GM19438 (cell line): ENCODE measurements at regions not wholly inside any gene's neighbourhood (a gene's known extent, or its start where the extent isn't known, plus 50 kb on each side); places are given as distances from the start of the nearest gene placed in this dataset.

Experiments
- ATAC-seq: cut with Tn5 transposase; IDR thresholded peaks from one replicate; pipeline ENCODE4 v1.9.1; 2021; ENCODE audit warnings: low read depth; ENCODE audit not compliant: unreplicated experiment

- no peak for ATAC-seq
These were observed 485.6 kb downstream of the ZSWIM6 start for GRCh38 chr5:61817472-61818326.

- no peak for ATAC-seq
These were observed 485.2 kb upstream of the KIF2A start for GRCh38 chr5:61820836-61821235.

DNA sequence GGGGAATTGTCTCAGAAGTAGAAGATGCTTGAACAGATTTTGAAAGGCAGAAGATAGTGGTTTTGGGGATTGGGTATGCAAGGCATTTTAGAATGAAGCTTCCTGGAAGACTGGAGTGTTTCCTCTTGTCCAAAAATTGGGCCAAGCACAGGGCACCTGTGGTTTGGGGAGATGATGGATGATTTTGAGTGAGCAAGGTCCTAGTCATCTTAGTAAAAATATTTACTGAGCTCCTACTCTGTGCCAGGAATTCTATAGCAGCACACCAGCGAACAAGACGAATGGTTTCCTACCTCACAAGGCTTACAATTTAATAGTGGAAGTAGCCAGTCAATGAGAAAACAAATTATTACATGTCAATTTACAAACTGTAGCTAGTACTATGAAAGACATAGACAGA is 484.4 kb upstream of the KIF2A start:
- no peak for ATAC-seq

DNA sequence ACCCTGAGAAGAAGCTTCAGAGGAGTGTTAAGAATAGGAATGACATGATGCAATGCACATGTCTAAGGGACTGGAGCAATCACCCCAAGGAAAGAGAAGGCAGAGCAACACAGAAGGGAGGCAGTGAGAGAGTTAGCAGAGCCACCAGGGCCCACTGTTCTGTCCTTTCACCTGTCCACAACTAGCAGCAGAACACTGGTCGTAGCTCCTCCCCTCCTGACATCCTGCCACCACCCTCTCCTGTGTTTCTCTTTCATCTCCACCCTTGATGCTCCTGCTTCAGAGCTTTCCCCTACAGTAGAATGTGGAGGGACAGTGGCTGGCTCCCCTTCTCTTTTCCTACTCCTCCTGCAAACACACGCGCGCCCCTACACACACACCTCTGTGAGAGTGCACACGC is 483.4 kb upstream of the KIF2A start:
- ATAC-seq: no peak

- ATAC-seq: no peak
These were observed 482.9 kb upstream of the KIF2A start for GRCh38 chr5:61823065-61823464.

DNA sequence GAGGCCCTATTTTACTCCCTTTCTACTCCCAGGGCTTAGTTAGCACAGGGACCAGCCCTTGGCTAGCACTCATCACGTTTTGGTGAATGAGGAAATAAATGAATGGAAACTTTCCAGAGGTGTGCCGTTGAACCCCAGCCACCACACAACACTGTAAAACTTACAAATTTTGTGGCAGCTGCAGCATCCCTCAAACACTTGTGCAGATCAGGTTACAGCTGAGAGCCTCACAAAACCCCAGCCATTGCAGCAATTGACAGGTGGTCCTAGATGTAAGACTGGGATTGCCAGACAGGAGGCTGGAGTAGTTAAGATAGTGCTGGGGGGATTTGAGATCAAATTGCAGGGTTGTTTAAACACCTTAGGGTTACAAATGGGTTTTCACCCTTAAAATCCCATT is 482.2 kb upstream of the KIF2A start:
- ATAC-seq: no peak

DNA sequence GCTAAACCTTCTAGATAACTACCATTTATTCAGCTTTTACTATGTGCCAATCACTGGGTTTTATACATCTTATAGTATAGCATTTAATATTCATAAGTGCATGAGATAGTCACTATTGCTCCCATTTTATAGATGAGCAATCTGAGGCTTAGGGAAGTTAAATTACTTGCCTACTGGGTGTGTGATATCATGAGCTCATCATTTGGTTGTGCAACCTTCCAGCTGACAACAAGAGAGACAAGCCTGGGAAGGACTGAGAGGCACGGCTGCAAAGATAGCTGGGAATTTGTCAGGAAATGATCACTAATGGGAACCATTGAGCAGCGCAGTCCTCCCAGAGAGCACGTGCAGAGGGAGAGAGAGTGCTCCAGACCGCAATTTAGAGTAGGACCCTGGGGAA is 481.6 kb upstream of the KIF2A start:
- ATAC-seq: no peak

DNA sequence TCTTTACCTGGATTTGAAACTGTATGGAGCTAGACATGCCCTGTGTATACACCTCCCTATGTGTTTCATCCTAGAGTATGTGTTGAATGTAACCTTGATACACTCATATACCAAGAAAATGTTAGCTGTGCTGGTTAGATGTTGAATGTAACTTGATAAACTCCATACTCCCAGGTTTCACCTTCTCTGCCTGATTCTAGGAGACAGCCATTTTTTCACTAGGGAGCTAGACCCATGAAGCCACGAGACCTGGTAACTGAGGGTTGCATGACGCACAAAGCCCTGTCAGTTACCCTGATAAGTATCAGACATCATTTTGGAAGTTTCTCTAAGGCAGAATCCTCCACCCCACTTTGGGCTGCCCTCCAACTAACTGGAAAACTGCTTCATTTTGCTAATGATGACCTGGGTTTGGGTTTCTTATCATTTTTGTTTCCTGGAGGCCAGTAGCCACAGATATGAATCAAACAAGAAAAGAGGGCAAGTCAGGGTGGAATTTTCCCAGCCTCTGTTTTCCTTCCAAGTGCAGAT is 478.5 kb upstream of the KIF2A start:
- ATAC-seq: no peak

DNA sequence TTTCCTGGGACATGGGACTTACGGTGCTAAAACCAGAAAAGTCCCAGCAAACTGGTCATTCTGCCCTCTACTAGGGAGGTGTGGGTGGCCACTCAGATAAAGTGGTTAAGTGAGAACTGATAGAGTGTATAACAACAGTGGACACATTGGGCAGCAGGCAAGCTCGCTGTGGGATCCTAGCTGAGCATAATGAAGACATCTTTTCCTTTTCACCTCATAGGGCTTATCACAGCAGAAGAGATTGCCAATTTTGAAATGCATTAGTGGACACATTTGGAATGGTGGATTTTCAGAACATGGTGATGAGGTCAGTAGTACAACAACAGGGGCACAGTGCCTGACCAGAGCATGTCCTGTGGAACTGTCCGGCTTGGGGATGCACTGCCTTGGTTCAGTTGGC is 477.1 kb upstream of the KIF2A start:
- no peak for ATAC-seq

DNA sequence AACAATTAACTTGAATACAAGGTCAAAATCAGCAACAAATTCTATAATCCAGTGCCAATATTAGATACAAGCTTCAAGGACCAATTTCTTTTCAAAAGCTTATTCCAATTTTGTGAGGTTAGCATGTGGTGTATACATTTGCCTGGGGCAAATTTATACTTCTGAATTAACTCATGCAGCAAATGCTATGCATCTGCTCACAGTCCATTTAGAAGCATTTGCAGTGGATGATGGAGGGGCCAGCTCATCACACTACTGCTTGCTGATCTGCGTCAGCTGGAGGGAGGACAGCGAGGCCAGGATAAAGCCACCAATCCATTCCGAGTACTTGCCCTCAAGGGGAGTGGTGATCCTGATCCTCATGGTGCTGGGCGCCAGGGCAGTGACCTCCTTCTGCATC is 474.3 kb upstream of the KIF2A start:
- ATAC-seq: no peak

DNA sequence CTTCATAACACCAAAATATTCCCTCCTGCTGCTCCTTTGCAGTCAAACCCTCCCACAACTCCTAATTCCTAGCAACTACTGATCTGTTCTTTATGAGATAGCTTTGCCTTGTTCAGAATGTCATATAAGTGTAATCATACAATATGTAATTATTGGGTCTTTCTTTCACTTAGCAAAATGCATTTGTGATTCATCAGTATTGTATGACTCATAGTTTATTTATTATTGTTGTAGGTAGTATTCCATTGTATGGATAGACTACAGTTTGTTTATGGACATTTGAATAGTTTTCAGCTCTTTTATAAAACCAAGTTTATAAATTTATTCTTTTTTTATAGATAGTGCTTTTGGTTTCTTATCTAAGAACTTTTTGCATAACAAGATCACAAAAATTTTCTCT is 468.2 kb upstream of the KIF2A start:
- no peak for ATAC-seq

DNA sequence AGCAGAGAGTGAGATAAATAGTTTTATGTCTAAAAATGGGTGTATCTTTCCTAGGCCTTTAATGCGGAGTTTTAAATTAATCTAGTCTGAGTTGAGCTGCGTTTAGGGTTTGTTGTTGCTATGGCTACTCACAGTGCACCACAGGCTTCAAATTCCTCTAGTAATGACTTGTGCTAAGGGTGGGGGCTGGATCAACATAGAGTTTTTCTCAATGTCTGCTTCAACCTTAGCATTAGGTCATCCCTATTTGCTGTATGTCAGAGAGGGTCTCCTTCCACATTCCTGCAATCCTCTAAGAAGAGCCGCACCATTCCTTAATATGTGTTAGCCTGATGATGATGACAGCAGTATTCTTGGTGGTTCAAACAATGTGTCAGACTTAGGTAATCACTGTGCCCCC is 465.6 kb upstream of the KIF2A start:
- ATAC-seq: no peak

GRCh38 chr5:61842840-61843239 is 463.2 kb upstream of the KIF2A start:
- ATAC-seq: no peak

GRCh38 chr5:61850696-61851095 is 455.3 kb upstream of the KIF2A start:
- no peak for ATAC-seq

DNA sequence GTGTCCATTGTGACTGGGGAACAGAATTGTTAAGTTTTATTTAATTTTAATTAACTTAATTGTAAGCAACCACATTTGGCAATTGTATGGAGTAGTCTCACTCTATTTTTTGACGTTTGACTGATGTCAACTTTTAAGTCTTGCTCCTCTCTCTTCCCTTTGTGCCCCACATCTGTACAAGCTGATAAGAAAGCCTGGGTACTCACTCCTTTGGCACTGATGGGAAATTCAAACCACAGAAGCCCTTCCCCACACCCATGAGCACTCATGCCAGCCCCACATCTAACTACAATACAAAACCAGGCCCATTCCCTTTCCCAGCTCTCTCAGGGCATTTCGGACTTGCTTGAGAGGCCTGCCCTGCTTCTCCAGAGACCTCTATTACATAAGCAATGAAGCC is 451.5 kb upstream of the KIF2A start:
- no peak for ATAC-seq

- no peak for ATAC-seq
These were observed 445.0 kb upstream of the KIF2A start for GRCh38 chr5:61860978-61861377.

DNA sequence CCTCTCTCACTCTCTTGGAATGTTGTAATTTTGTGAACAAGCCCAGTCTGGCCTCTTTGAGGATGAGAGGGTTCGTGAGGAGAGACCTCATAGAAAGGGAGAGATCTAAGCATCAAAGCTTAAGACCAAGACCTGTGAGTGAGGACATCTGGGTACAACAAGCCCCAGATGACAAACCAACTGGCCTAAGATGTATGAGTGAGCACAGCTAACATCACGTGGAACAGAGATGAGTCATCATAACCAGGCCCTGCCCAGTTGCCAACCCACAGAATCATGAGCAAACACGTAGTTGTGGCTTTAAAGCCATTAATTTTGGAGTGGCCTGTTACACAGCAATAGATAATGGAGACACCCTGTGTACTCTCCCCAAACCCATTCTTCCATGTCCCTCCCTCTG is 439.1 kb upstream of the KIF2A start:
- peak; percentile 75 for ATAC-seq

- ATAC-seq: no peak
These were observed 436.7 kb upstream of the KIF2A start for GRCh38 chr5:61869333-61869732.

GRCh38 chr5:61878471-61878870 is 427.5 kb upstream of the KIF2A start:
- ATAC-seq: no peak

DNA sequence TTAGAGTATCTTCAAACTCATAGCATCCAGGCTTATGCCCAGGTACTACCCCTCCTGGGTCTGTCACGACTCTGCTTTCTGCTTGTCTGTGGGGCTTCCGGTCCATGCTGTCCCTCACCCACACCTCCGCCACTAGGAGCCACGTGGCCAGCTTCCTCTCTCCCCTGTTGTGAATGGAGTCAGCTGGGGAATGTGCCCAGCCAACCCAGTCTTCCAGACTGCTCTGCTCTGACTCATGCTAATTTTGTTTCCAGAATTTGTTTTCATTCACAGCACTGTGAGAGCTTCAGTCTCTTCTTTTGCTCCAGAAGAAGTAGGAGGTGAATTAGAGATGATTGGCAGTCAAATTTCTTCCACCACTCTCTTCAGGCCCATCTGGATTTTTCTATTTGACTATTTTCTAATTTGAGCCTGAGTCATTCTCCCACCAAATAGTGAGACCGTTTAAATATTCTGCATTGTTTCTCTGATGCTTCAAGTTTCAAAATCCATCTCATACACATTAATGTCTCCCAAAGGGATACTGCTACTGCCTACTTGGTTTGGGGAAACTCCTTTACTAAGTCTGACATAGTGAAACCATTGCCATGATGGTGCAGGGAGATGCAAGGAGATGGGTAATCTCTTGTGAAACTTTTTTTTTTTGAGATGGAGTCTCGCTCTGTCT is 424.1 kb upstream of the KIF2A start:
- ATAC-seq: no peak

- ATAC-seq: no peak
These were observed 423.0 kb upstream of the KIF2A start for GRCh38 chr5:61882901-61883500.
